ENCODE measurements at regions not wholly inside any gene's neighbourhood (a gene's known extent, or its start where the extent isn't known, plus 50 kb on each side); places are given as distances from the start of the nearest gene placed in this dataset.
"Not testable (repeated sequence)": the region's sequence is repeated elsewhere in the genome, so short reads cannot be mapped to it uniquely, and the experiment has no call there.

- Histone ChIP-seq H3K9me3 (no peaks in the 10 kb centered on the region), H3K4me3 (no peak overlapping the region), H3K4me1 (no peaks in the 10 kb centered on the region), H3K36me3 (no peaks in the 10 kb centered on the region), H3K27me3 (no peaks in the 10 kb centered on the region), H3K27ac (no peak overlapping the region)
- TF ChIP-seq, protein P1, sequence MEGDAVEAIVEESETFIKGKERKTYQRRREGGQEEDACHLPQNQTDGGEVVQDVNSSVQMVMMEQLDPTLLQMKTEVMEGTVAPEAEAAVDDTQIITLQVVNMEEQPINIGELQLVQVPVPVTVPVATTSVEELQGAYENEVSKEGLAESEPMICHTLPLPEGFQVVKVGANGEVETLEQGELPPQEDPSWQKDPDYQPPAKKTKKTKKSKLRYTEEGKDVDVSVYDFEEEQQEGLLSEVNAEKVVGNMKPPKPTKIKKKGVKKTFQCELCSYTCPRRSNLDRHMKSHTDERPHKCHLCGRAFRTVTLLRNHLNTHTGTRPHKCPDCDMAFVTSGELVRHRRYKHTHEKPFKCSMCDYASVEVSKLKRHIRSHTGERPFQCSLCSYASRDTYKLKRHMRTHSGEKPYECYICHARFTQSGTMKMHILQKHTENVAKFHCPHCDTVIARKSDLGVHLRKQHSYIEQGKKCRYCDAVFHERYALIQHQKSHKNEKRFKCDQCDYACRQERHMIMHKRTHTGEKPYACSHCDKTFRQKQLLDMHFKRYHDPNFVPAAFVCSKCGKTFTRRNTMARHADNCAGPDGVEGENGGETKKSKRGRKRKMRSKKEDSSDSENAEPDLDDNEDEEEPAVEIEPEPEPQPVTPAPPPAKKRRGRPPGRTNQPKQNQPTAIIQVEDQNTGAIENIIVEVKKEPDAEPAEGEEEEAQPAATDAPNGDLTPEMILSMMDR (IDR thresholded peaks at IDR 0.05), result no peak
- no peak for TF ChIP-seq POLR2A (IDR thresholded peaks at IDR 0.05)
- intact Hi-C loops (cut with DNase I; ENCODE audit: low total_unique reads), result no loop called here
- DNase-seq, result no peak
Measured at GRCh38 chr10:6984971-6985370, 404.9 kb upstream of the PRKCQ start.

- DNase-seq; H3K27ac ChIP-seq; H3K4me3 ChIP-seq; H3K27me3 ChIP-seq; intact Hi-C loops (cut with DNase I; ENCODE audit: low total_unique reads); H3K4me1 ChIP-seq; H3K9me3 ChIP-seq; H3K36me3 ChIP-seq: not testable (repeated sequence)
Measured at GRCh38 chr10:6984016-6984415, 403.9 kb upstream of the PRKCQ start.

DNA sequence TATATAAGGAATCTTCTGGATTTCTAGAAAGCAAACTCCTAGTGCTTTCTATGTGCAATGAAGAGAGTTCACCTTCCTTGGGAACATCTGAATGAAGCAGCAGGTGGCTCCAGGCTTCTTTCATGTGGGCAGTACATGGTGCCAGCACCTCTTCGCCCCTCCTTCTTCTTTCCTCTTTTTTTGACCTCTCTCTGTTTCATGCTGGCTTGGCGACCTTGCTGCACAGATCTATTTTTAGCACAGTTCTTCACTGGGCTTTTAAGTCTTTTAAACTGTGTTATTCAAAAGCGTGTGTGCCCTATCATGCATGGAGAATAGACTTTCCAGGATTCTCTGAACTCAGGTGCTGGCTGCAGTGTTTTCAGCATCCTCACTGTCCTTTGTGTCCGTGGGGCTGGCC, 400.3 kb upstream of the PRKCQ start:
- intact Hi-C loops (cut with DNase I; ENCODE audit: low total_unique reads), result no loop called here
- no peak overlapping the region for H3K4me3 ChIP-seq
- no peaks in the 10 kb centered on the region for H3K4me1 ChIP-seq
- no peaks in the 10 kb centered on the region for H3K36me3 ChIP-seq
- no peak overlapping the region for H3K27ac ChIP-seq
- TF ChIP-seq POLR2A (IDR thresholded peaks at IDR 0.05), result no peak
- TF ChIP-seq, protein P1 (IDR thresholded peaks at IDR 0.05), result no peak
- no peak for DNase-seq
- H3K9me3 ChIP-seq, result no peaks in the 10 kb centered on the region
- no peaks in the 10 kb centered on the region for H3K27me3 ChIP-seq

- DNase-seq, result no peak
- Histone ChIP-seq H3K4me1 (no peaks in the 10 kb centered on the region), H3K36me3 (no peaks in the 10 kb centered on the region), H3K27ac (no peak overlapping the region), H3K9me3 (no peaks in the 10 kb centered on the region), H3K4me3 (no peak overlapping the region), H3K27me3 (no peaks in the 10 kb centered on the region)
- TF ChIP-seq, protein P1 (IDR thresholded peaks at IDR 0.05), result no peak
- TF ChIP-seq POLR2A (IDR thresholded peaks at IDR 0.05), result no peak
- intact Hi-C loops (cut with DNase I; ENCODE audit: low total_unique reads), result no loop called here
Measured at GRCh38 chr10:6979371-6979770, 399.3 kb upstream of the PRKCQ start.

DNA sequence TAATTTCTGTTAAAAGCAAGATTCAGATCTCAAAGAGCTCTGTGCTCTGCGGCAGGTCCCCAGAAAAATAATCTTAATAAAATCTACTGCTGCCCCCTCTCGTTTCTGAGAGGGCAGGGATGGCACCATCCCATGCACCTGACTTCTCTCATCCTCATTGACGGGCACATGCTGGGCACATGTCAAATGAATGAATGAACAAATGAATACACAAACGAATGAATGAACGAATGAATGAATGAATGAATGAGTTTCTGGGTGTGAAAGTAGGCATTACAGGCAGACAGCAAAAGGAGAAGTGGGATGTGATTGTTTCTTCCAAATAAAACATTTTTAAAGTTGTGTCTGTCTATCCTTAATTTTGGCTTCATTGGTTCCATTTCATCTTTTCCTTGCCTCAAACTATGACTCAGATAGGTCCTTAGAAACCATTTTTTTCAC, 398.1 kb upstream of the PRKCQ start:
- TF ChIP-seq, protein P1 (IDR thresholded peaks at IDR 0.05), result no peak
- TF ChIP-seq POLR2A (IDR thresholded peaks at IDR 0.05), result no peak
- intact Hi-C loops (cut with DNase I; ENCODE audit: low total_unique reads), result no loop called here
- Histone ChIP-seq H3K36me3 (no peaks in the 10 kb centered on the region), H3K27ac (no peak overlapping the region), H3K27me3 (no peaks in the 10 kb centered on the region), H3K4me3 (no peak overlapping the region), H3K4me1 (no peaks in the 10 kb centered on the region), H3K9me3 (no peaks in the 10 kb centered on the region)
- DNase-seq, result no peak
